Breast epithelium (tissue), 4 donors: ENCODE measurements at regions not wholly inside any gene's neighbourhood (a gene's known extent, or its start where the extent isn't known, plus 50 kb on each side); places are given as distances from the start of the nearest gene placed in this dataset.

Experiments used
- DNase-seq, 2 donors: peaks; one replicate each; pipeline ENCODE4 v3.0.0-alpha.2; 2019; ENCODE audit warnings: low spot score in 2 of 2
- H3K27ac ChIP-seq, 2 donors: fragments of 200-600 bp; sonication (generic) in 1 of 2; one replicate each; pipeline ENCODE4 v1.5.1; 2016 to 2019; ENCODE audit warnings: mild to moderate bottlenecking in 1 of 2
- H3K27me3 ChIP-seq, 2 donors: fragments of 200-600 bp; sonication (generic) in 1 of 2; one replicate each; pipeline versions ENCODE4 v1.5.1 to v1.6.0; 2017 to 2019; ENCODE audit warnings: control low read depth in 1 of 2, mild to moderate bottlenecking in 1 of 2
- H3K36me3 ChIP-seq: fragments of 200-600 bp; one replicate; pipeline ENCODE4 v1.5.1; 2019
- H3K4me1 ChIP-seq, 2 donors: fragments of 200-600 bp; sonication (generic); one replicate each; pipeline ENCODE4 v1.5.1; 2016 to 2019; ENCODE audit warnings: control low read depth in 1 of 2
- H3K4me3 ChIP-seq, 3 donors: fragments of 200-600 bp; sonication (generic); 1 replicate in 2 of 3; 2 replicates in 1 of 3; pipeline ENCODE4 v1.5.1; 2016 to 2019; ENCODE audit warnings: mild to moderate bottlenecking in 3 of 3, moderate library complexity in 2 of 3
- H3K9me3 ChIP-seq, 2 donors: fragments of 200-600 bp; sonication (generic) in 1 of 2; one replicate each; pipeline ENCODE4 v1.5.1; 2016 to 2019; ENCODE audit warnings: control low read depth in 1 of 2
- CTCF ChIP-seq, 3 donors: fragments of 450-650 bp; IDR thresholded peaks; one replicate each; pipeline ENCODE4 v1.5.1; 2016 to 2017; ENCODE audit warnings: antibody characterized with exemption in 3 of 3, mild to moderate bottlenecking in 3 of 3, moderate library complexity in 3 of 3
- POLR2A ChIP-seq: fragments of 450-650 bp; IDR thresholded peaks from one replicate; pipeline ENCODE4 v1.6.1; 2016; ENCODE audit warnings: antibody characterized with exemption, mild to moderate bottlenecking, moderate library complexity
- POLR2AphosphoS5 ChIP-seq, 3 donors: sonication (generic); formaldehyde crosslinking; IDR thresholded peaks; one replicate each; pipeline ENCODE4 v1.6.1; 2017; ENCODE audit warnings: antibody characterized with exemption in 3 of 3
- intact Hi-C: fragments of 100-400 bp; cut with DNase I; formaldehyde crosslinking; loops from one replicate; pipeline ENCODE4 v1.15.1; 2023; ENCODE audit warnings: low total_unique reads

- Histone ChIP-seq H3K4me1 (no peaks in the 10 kb centered on the region), H3K9me3 (no peaks in the 10 kb centered on the region), H3K27me3 (no peaks in the 10 kb centered on the region), H3K36me3 (no peaks in the 10 kb centered on the region), H3K4me3 (no peak overlapping the region), H3K27ac (peak overlapping the region; percentile 78 to 94)
- no peak for DNase-seq
- intact Hi-C loops = no loop called here
- no peak for TF ChIP-seq CTCF (IDR thresholded peaks at IDR 0.05)
- no peak for TF ChIP-seq POLR2A
- TF ChIP-seq POLR2AphosphoS5 (IDR thresholded peaks at IDR 0.05) = no peak
Observed at GRCh38 chr1:13949546-13949945, 249.6 kb downstream of the PRDM2 start.

- no peak for TF ChIP-seq POLR2AphosphoS5 (IDR thresholded peaks at IDR 0.05)
- no peak for TF ChIP-seq POLR2A
- TF ChIP-seq CTCF (IDR thresholded peaks at IDR 0.05) = no peak
- no peak overlapping the region for H3K4me3 ChIP-seq
- H3K27ac ChIP-seq = peak overlapping the region; percentile 78 to 94
- H3K4me1 ChIP-seq = no peaks in the 10 kb centered on the region
- H3K27me3 ChIP-seq = no peaks in the 10 kb centered on the region
- intact Hi-C loops = no loop called here
- no peak for DNase-seq
- no peaks in the 10 kb centered on the region for H3K36me3 ChIP-seq
- no peaks in the 10 kb centered on the region for H3K9me3 ChIP-seq
Observed at GRCh38 chr1:13950637-13951036, 250.6 kb downstream of the PRDM2 start.

DNA sequence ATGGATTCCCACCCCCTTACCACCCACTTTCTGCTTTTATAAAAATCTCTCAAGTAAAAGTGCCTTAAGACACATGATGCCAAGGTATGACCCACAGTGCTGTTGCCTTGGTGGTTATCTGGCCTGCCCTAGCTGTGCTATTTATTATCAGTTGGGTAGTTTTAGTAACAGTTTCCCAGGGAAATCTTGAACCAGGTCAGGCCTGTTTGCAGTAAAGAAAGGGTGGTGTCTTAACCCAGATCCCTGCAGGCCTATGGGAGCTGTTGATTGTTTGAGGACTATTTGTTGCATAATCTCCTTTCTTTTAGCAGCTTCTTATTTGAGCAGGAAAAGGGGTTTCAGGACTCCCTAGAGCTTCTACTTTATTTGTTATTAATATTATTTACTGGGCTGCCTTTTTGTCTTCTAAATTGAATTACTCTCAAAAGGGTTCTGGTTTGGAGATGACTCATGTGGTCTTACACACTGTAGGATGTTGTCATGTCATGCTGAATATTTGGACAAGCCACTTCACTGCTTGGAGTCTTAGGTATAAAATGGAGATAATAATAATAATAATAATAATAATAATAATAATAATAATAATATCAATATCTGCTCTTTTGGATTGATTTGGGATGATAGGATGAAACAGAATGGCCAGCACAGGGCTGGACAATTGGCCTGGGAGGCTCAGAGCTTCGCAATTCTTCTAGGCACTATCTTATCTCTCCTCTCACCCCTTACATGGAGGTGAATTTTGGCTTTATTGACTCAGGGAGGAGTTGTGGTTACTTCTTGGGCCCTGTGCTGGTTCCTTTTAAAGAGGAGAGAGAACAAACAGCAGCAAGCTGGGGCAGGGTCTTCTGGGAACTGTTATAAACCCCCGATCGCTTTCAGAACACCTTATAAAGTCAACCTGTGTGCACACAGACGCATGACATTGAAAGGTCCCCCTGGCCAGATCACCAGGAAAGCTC is 252.1 kb downstream of the PRDM2 start:
- Histone ChIP-seq H3K4me3 (no peak overlapping the region), H3K4me1 (no peaks in the 10 kb centered on the region), H3K9me3 (no peaks in the 10 kb centered on the region), H3K27ac (peak overlapping the region; percentile 31 to 94), H3K36me3 (no peaks in the 10 kb centered on the region), H3K27me3 (no peaks in the 10 kb centered on the region)
- DNase-seq = no peak
- TF ChIP-seq CTCF (IDR thresholded peaks at IDR 0.05) (no peak), POLR2A (no peak), POLR2AphosphoS5 (IDR thresholded peaks at IDR 0.05) (no peak)
- intact Hi-C loops = no loop called here

DNA sequence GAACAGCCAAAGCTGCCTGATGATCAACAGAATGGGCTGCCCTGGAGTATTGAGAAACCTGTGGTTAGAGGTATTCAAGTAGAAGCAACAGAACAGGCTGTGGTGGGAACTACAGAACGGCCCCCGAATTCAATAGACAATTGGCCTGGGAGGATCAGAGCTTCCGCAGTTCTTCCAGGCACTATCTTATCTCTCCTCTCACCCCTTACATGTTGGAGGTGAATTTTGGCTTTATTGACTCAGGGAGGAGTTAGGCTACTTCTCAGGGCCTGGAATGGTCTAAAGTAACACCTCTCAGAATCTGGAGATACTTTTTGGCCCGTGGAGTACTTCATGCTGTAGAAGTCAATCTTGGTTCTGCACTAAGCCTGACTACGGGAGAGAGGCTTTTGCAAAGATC is 253.0 kb downstream of the PRDM2 start:
- H3K4me3 ChIP-seq = no peak overlapping the region
- TF ChIP-seq POLR2A = no peak
- TF ChIP-seq CTCF (IDR thresholded peaks at IDR 0.05) = no peak
- TF ChIP-seq POLR2AphosphoS5 (IDR thresholded peaks at IDR 0.05) = no peak
- peak overlapping the region in 1 of 2 donors; percentile 38 for H3K27ac ChIP-seq
- DNase-seq = no peak
- no peaks in the 10 kb centered on the region for H3K9me3 ChIP-seq
- H3K36me3 ChIP-seq = no peaks in the 10 kb centered on the region
- no peaks in the 10 kb centered on the region for H3K4me1 ChIP-seq
- intact Hi-C loops = no loop called here
- H3K27me3 ChIP-seq = no peaks in the 10 kb centered on the region

DNA sequence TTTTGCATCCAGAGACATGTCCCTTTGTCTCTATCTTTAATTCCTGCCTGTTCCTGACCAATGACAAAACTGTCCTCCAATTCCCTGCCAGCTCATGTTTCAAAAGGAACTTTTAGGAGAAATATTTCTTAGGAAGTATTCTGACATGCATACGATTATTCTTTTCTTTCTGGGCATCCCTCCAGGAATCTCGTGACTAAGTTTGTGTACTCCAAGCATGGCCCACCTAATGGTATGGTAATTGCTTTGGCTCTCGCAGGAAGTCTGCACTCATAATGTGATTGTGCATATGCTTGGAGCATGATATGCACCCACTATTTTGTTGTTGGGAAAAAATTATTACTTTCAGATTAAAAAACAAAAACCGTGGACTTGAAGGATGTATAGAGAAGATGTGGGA is 256.4 kb downstream of the PRDM2 start:
- DNase-seq = no peak
- Histone ChIP-seq H3K27me3 (no peaks in the 10 kb centered on the region), H3K9me3 (no peaks in the 10 kb centered on the region), H3K4me1 (no peaks in the 10 kb centered on the region), H3K4me3 (no peak overlapping the region), H3K27ac (no peak overlapping the region), H3K36me3 (no peaks in the 10 kb centered on the region)
- intact Hi-C loops = no loop called here
- TF ChIP-seq POLR2AphosphoS5 (IDR thresholded peaks at IDR 0.05) (no peak), POLR2A (no peak), CTCF (IDR thresholded peaks at IDR 0.05) (no peak)
